Stomach (tissue), 4 donors: ENCODE measurements at regions not wholly inside any gene's neighbourhood (a gene's known extent, or its start where the extent isn't known, plus 50 kb on each side); places are given as distances from the start of the nearest gene placed in this dataset.

ENCODE experiments used
- EP300 ChIP-seq: sonication (generic); formaldehyde crosslinking; IDR thresholded peaks from one replicate; pipeline ENCODE4 v1.6.1; 2017; ENCODE audit warnings: antibody characterized with exemption
- POLR2A ChIP-seq, 4 donors: fragments of 450-650 bp; IDR thresholded peaks; one replicate each; pipeline ENCODE4 v1.6.1; 2016; ENCODE audit warnings: antibody characterized with exemption in 4 of 4, control low read depth in 2 of 4, mild to moderate bottlenecking in 1 of 4, moderate library complexity in 1 of 4
- TF ChIP-seq, protein P1 (sequence below), 7 experiments: fragments of 450-650 bp in 4 of 7; fragments of 200-600 bp in 3 of 7; sonication (generic) in 3 of 7; IDR thresholded peaks; one replicate each; pipeline ENCODE4 v1.5.1; 2016 to 2019; ENCODE audit warnings: antibody characterized with exemption in 7 of 7, control low read depth in 2 of 7, mild to moderate bottlenecking in 1 of 7

DNA sequence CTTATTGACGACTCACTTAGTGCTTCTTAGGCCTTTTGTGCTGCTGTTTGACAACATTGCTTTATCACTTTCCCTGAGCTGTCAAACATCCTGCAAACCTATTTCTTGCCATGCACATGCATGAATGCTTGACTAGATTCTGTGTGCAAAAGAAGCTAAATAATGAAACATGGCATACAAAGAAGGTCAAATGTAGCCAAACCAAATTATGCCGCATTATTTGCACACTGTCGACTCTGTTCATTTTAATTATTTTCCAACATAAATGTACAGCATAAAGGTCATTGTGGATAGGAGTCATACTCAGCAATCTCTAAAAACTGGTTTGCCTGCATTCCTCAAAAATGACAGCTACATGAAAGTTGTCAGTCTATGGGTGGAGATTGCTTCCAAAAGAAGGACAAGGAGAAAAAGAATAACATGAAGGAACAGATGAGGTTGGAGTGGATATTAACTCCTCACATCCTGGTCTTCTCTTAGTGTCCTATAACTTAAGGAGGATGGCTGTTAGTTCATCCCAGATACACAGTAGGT, 123.1 kb upstream of the STXBP5 start:
- TF ChIP-seq, protein P1, sequence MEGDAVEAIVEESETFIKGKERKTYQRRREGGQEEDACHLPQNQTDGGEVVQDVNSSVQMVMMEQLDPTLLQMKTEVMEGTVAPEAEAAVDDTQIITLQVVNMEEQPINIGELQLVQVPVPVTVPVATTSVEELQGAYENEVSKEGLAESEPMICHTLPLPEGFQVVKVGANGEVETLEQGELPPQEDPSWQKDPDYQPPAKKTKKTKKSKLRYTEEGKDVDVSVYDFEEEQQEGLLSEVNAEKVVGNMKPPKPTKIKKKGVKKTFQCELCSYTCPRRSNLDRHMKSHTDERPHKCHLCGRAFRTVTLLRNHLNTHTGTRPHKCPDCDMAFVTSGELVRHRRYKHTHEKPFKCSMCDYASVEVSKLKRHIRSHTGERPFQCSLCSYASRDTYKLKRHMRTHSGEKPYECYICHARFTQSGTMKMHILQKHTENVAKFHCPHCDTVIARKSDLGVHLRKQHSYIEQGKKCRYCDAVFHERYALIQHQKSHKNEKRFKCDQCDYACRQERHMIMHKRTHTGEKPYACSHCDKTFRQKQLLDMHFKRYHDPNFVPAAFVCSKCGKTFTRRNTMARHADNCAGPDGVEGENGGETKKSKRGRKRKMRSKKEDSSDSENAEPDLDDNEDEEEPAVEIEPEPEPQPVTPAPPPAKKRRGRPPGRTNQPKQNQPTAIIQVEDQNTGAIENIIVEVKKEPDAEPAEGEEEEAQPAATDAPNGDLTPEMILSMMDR (IDR thresholded peaks at IDR 0.05), result no peak
- TF ChIP-seq EP300 (no peak), POLR2A (IDR thresholded peaks at IDR 0.05) (no peak)
